Mesothelial cell of epicardium (in vitro differentiated cells): ENCODE measurements at regions not wholly inside any gene's neighbourhood (a gene's known extent, or its start where the extent isn't known, plus 50 kb on each side); places are given as distances from the start of the nearest gene placed in this dataset.

Source experiments
- DNase-seq, 2 experiments: peaks; one replicate each; pipeline ENCODE4 v3.0.0; 2021; ENCODE audit warnings: low spot score in 2 of 2; ENCODE audit not compliant: unreplicated experiment in 2 of 2
- H3K27ac Mint-ChIP-seq: 2 replicates; pipeline ENCODE4 v1.8.0; 2021; ENCODE audit warnings: mixed read lengths
- H3K27me3 Mint-ChIP-seq: 2 replicates; pipeline ENCODE4 v1.8.0; 2021; ENCODE audit warnings: low read depth, mixed read lengths
- H3K36me3 Mint-ChIP-seq: 2 replicates; pipeline ENCODE4 v1.8.0; 2021; ENCODE audit warnings: mixed read lengths
- H3K4me1 Mint-ChIP-seq: 2 replicates; pipeline ENCODE4 v1.8.0; 2021; ENCODE audit warnings: mixed read lengths
- H3K4me3 Mint-ChIP-seq: 2 replicates; pipeline ENCODE4 v1.8.0; 2021; ENCODE audit warnings: mild to moderate bottlenecking, moderate library complexity, mixed read lengths
- H3K9me3 Mint-ChIP-seq: 2 replicates; pipeline ENCODE4 v1.8.0; 2021; ENCODE audit warnings: mixed read lengths
- TF ChIP-seq, protein P1 (sequence below): fragments of 200-600 bp; sonication (generic); IDR thresholded peaks from one replicate; pipeline ENCODE4 v1.5.0; 2021; ENCODE audit warnings: antibody characterized with exemption; ENCODE audit not compliant: unreplicated experiment

- no peak for DNase-seq
- TF ChIP-seq, protein P1, sequence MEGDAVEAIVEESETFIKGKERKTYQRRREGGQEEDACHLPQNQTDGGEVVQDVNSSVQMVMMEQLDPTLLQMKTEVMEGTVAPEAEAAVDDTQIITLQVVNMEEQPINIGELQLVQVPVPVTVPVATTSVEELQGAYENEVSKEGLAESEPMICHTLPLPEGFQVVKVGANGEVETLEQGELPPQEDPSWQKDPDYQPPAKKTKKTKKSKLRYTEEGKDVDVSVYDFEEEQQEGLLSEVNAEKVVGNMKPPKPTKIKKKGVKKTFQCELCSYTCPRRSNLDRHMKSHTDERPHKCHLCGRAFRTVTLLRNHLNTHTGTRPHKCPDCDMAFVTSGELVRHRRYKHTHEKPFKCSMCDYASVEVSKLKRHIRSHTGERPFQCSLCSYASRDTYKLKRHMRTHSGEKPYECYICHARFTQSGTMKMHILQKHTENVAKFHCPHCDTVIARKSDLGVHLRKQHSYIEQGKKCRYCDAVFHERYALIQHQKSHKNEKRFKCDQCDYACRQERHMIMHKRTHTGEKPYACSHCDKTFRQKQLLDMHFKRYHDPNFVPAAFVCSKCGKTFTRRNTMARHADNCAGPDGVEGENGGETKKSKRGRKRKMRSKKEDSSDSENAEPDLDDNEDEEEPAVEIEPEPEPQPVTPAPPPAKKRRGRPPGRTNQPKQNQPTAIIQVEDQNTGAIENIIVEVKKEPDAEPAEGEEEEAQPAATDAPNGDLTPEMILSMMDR = no peak
- peaks cover 35% of the 10 kb centered on the region for H3K4me1 Mint-ChIP-seq
- H3K27me3 Mint-ChIP-seq = no peaks in the 10 kb centered on the region
- H3K4me3 Mint-ChIP-seq = no peak overlapping the region
- no peak overlapping the region for H3K27ac Mint-ChIP-seq
- H3K36me3 Mint-ChIP-seq = no peaks in the 10 kb centered on the region
- H3K9me3 Mint-ChIP-seq = peaks cover 6% of the 10 kb centered on the region
These were observed 505.1 kb upstream of the USP24 start for GRCh38 chr1:55720261-55720660.

- DNase-seq = no peak
- H3K27ac Mint-ChIP-seq = peak overlapping the region; percentile 8
- TF ChIP-seq, protein P1 = no peak
- peaks cover 4% of the 10 kb centered on the region for H3K9me3 Mint-ChIP-seq
- no peaks in the 10 kb centered on the region for H3K36me3 Mint-ChIP-seq
- peaks cover 35% of the 10 kb centered on the region for H3K4me1 Mint-ChIP-seq
- no peak overlapping the region for H3K4me3 Mint-ChIP-seq
- no peaks in the 10 kb centered on the region for H3K27me3 Mint-ChIP-seq
These were observed 503.9 kb upstream of the USP24 start for GRCh38 chr1:55718758-55719671.

DNA sequence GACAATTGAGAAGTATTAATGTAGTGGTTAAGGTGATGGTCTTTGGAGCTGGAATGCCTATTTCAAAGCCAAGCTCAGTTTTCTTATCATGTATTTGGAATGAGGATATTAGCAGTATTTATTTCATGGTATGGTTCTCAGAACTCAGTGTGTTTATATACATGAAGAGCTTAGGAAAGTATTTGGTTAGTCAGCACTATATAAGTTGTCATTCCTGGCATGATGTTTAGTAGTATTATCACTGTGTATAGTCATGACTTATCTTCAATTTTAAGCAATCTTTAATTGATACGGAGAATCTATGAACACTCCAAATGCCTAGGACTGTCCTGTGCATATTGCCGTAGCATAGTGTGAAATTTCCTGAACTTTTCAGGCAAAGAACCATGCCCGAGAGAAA, 501.9 kb upstream of the USP24 start:
- Mint-ChIP-seq H3K9me3 (no peaks in the 10 kb centered on the region), H3K27me3 (no peaks in the 10 kb centered on the region), H3K4me1 (peaks cover 40% of the 10 kb centered on the region), H3K36me3 (no peaks in the 10 kb centered on the region), H3K4me3 (no peak overlapping the region), H3K27ac (no peak overlapping the region)
- TF ChIP-seq, protein P1 = no peak
- DNase-seq = no peak

DNA sequence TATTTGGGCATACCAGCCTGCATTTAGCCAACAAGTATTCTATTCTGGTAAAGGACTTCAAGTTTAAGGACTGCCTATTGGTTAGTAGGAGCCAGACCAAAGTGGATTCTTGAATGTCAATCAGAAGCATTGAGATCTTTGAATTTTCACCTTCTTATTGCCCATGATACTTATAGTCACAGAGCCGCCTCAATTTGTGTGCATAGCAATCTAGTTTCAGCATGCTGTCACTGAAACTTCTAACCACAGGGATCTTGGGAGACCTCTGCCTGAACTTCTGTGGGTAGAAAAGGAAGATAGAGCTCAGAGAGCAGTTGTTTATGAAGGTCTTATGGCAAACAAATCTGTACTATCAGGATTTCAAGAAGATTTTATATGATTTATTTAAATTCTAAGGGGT, 501.4 kb upstream of the USP24 start:
- no peaks in the 10 kb centered on the region for H3K36me3 Mint-ChIP-seq
- DNase-seq = no peak
- peak overlapping the region; percentile 65 for H3K27ac Mint-ChIP-seq

DNA sequence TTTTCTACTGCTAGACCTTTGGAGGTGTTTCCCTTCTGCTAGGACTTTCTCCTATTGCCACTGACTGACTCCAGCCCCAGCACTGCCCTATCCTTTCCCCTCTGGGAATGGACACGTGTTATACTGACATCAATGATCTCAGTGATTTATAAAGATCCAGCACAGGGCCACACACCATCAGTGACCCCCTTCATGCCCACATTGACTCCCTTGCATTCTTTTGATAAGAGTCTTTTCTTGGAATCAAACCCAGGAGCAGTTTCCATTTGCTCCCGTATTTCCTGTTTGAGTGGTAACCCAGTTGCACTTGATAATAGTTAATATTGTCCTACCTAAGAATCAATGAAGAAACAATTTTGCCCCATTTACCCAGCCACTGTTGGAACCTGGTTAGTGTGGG, 501.0 kb upstream of the USP24 start:
- no peak overlapping the region for H3K27ac Mint-ChIP-seq
- H3K4me1 Mint-ChIP-seq = peaks cover 42% of the 10 kb centered on the region
- H3K4me3 Mint-ChIP-seq = no peak overlapping the region
- no peaks in the 10 kb centered on the region for H3K9me3 Mint-ChIP-seq
- H3K27me3 Mint-ChIP-seq = no peaks in the 10 kb centered on the region
- TF ChIP-seq, protein P1 = no peak
- no peak for DNase-seq
- no peaks in the 10 kb centered on the region for H3K36me3 Mint-ChIP-seq

More for the DNA sequence above, 501.4 kb upstream of the USP24 start:
- Mint-ChIP-seq H3K9me3 (no peaks in the 10 kb centered on the region), H3K4me1 (peaks cover 42% of the 10 kb centered on the region), H3K27me3 (no peaks in the 10 kb centered on the region), H3K4me3 (no peak overlapping the region)
- TF ChIP-seq, protein P1 = no peak
